ENCODE measurements at regions not wholly inside any gene's neighbourhood (a gene's known extent, or its start where the extent isn't known, plus 50 kb on each side); places are given as distances from the start of the nearest gene placed in this dataset.

GRCh38 chr13:50574731-50575130 lies 268.8 kb downstream of the DLEU7 start:
- BruUV-seq (replicated peaks): no TSS peak
- no peak overlapping the region for H3K27ac ChIP-seq
- peaks cover 9% of the 10 kb centered on the region; the same call in 1 of the 2 replicates for H3F3A ChIP-seq (ENCODE audit: insufficient read depth, low read depth)
- H3K36me3 ChIP-seq (ENCODE audit: low read depth): no peaks in the 10 kb centered on the region
- H4K20me1 ChIP-seq (ENCODE audit: insufficient read depth): no peaks in the 10 kb centered on the region
- H3K4me3 ChIP-seq: no peak overlapping the region
- CTCF ChIA-PET: no interaction called here
- H3K9me2 ChIP-seq (ENCODE audit: insufficient read depth): peaks cover 4% of the 10 kb centered on the region; the same call in 1 of the 2 replicates
- no peaks in the 10 kb centered on the region for H3K27me3 ChIP-seq (ENCODE audit: insufficient read depth, low read depth)
- H2AFZ ChIP-seq: no peak overlapping the region
- H3K79me2 ChIP-seq (ENCODE audit: low read depth): no peaks in the 10 kb centered on the region
- no peaks in the 10 kb centered on the region for H3K4me1 ChIP-seq (replicated peaks; ENCODE audit: insufficient read depth)
- H3K4me2 ChIP-seq: no peak overlapping the region
- POLR2A ChIA-PET (ENCODE audit: unreplicated experiment): no interaction called here
- DNase-seq: no peak
- intact Hi-C loops (cut with micrococcal nuclease; ENCODE audit: unreplicated experiment): no loop called here
- H3K9me3 ChIP-seq (ENCODE audit: insufficient read depth, low read depth): no peaks in the 10 kb centered on the region; the same call in 1 of the 2 replicates
- TF ChIP-seq, protein P1, sequence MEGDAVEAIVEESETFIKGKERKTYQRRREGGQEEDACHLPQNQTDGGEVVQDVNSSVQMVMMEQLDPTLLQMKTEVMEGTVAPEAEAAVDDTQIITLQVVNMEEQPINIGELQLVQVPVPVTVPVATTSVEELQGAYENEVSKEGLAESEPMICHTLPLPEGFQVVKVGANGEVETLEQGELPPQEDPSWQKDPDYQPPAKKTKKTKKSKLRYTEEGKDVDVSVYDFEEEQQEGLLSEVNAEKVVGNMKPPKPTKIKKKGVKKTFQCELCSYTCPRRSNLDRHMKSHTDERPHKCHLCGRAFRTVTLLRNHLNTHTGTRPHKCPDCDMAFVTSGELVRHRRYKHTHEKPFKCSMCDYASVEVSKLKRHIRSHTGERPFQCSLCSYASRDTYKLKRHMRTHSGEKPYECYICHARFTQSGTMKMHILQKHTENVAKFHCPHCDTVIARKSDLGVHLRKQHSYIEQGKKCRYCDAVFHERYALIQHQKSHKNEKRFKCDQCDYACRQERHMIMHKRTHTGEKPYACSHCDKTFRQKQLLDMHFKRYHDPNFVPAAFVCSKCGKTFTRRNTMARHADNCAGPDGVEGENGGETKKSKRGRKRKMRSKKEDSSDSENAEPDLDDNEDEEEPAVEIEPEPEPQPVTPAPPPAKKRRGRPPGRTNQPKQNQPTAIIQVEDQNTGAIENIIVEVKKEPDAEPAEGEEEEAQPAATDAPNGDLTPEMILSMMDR (conservative IDR thresholded peaks at IDR 0.05): no peak
- TF ChIP-seq EZH2 (IDR thresholded peaks at IDR 0.05; ENCODE audit: low read depth): no peak

- Histone ChIP-seq H3K9me3 (ENCODE audit: insufficient read depth, low read depth) (no peaks in the 10 kb centered on the region; the same call in 1 of the 2 replicates), H3K4me1 (replicated peaks; ENCODE audit: insufficient read depth) (no peaks in the 10 kb centered on the region), H3K27ac (no peak overlapping the region), H3F3A (ENCODE audit: insufficient read depth, low read depth) (peaks cover 9% of the 10 kb centered on the region; the same call in 1 of the 2 replicates), H3K36me3 (ENCODE audit: low read depth) (no peaks in the 10 kb centered on the region), H3K9me2 (ENCODE audit: insufficient read depth) (peaks cover 4% of the 10 kb centered on the region; the same call in 1 of the 2 replicates), H4K20me1 (ENCODE audit: insufficient read depth) (no peaks in the 10 kb centered on the region), H3K4me3 (no peak overlapping the region), H3K4me2 (no peak overlapping the region), H3K27me3 (ENCODE audit: insufficient read depth, low read depth) (no peaks in the 10 kb centered on the region), H3K79me2 (ENCODE audit: low read depth) (no peaks in the 10 kb centered on the region), H2AFZ (no peak overlapping the region)
- DNase-seq: no peak
- POLR2A ChIA-PET (ENCODE audit: unreplicated experiment): interaction anchor here (0.6 kb wide), 1 partner anchor 69 kb away, joined by 3 read pairs; no protein-coding TSS in a partner anchor
- no peak for TF ChIP-seq EZH2 (IDR thresholded peaks at IDR 0.05; ENCODE audit: low read depth)
- TF ChIP-seq, protein P1 (conservative IDR thresholded peaks at IDR 0.05): no peak
- CTCF ChIA-PET: no interaction called here
- no TSS peak for BruUV-seq (replicated peaks)
- intact Hi-C loops (cut with micrococcal nuclease; ENCODE audit: unreplicated experiment): no loop called here
Measured at GRCh38 chr13:50575138-50575537, 268.4 kb downstream of the DLEU7 start.

GRCh38 chr13:50576156-50576555 lies 267.3 kb downstream of the DLEU7 start:
- no peaks in the 10 kb centered on the region for H3K36me3 ChIP-seq (ENCODE audit: low read depth)
- intact Hi-C loops (cut with micrococcal nuclease; ENCODE audit: unreplicated experiment): no loop called here
- no peaks in the 10 kb centered on the region for H4K20me1 ChIP-seq (ENCODE audit: insufficient read depth)
- H3K4me1 ChIP-seq (replicated peaks; ENCODE audit: insufficient read depth): no peaks in the 10 kb centered on the region
- H3K79me2 ChIP-seq (ENCODE audit: low read depth): no peaks in the 10 kb centered on the region
- H3K4me3 ChIP-seq: no peak overlapping the region
- ChIA-PET CTCF (no interaction called here), POLR2A (ENCODE audit: unreplicated experiment) (no interaction called here)
- H3K27me3 ChIP-seq (ENCODE audit: insufficient read depth, low read depth): no peaks in the 10 kb centered on the region
- TF ChIP-seq, protein P1 (conservative IDR thresholded peaks at IDR 0.05): no peak
- no peak for TF ChIP-seq EZH2 (IDR thresholded peaks at IDR 0.05; ENCODE audit: low read depth)
- no peaks in the 10 kb centered on the region; the same call in 1 of the 2 replicates for H3K9me3 ChIP-seq (ENCODE audit: insufficient read depth, low read depth)
- H3K4me2 ChIP-seq: no peak overlapping the region
- no peak overlapping the region for H2AFZ ChIP-seq
- DNase-seq: no peak
- peaks cover 9% of the 10 kb centered on the region; the same call in 1 of the 2 replicates for H3F3A ChIP-seq (ENCODE audit: insufficient read depth, low read depth)
- peaks cover 4% of the 10 kb centered on the region; the same call in 1 of the 2 replicates for H3K9me2 ChIP-seq (ENCODE audit: insufficient read depth)
- no peak overlapping the region for H3K27ac ChIP-seq
- no TSS peak for BruUV-seq (replicated peaks)

Data from PC-9 (cell line).